ENCODE measurements at regions not wholly inside any gene's neighbourhood (a gene's known extent, or its start where the extent isn't known, plus 50 kb on each side); places are given as distances from the start of the nearest gene placed in this dataset.

DNA sequence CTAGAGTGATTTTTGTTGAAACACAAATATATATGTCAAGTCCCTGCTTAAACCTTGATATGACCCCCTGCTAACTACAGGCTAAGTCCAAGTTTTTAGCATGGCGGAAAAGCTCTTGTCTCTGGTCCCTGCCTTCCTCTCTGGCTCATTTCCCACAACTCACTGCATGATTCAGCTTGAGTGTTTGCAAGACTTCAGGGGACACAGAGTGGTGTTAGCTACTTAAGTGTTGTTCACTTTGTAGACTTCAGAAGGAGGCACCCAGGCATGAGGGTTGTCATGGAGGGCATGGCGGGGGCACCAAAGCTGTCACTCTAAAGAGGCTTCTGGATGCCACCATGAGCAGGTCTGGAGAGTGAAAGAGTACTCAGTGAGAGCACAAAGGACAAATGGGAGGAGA, 362.4 kb upstream of the ACTBL2 start:
- TF ChIP-seq GATA3 (IDR thresholded peaks at IDR 0.05; ENCODE audit: low read depth, low read length) (no peak), GATA2 (IDR thresholded peaks at IDR 0.05; ENCODE audit: low read depth, low read length) (no peak)
